ENCODE measurements at regions not wholly inside any gene's neighbourhood (a gene's known extent, or its start where the extent isn't known, plus 50 kb on each side); places are given as distances from the start of the nearest gene placed in this dataset.

GRCh38 chr7:145031162-145031561 is 195.3 kb upstream of the TPK1 start:
- Histone ChIP-seq H2BK120ac (replicated peaks; ENCODE audit: low read depth, low read length) (no peak overlapping the region), H2BK5ac (ENCODE audit: low read depth, low read length) (no peak overlapping the region), H4K5ac (ENCODE audit: insufficient read length, low read depth, low read length) (no peak overlapping the region), H4K91ac (replicated peaks; ENCODE audit: insufficient read length, low read length) (no peak overlapping the region), H3K27me3 (replicated peaks in 1 of 4; ENCODE audit: control insufficient read depth in 3 of 4, extremely low read depth in 1 of 4, insufficient read depth in 3 of 4, low read length in 3 of 4) (no peaks in the 10 kb centered on the region), H3K36me3 (ENCODE audit: control insufficient read depth in 2 of 4, insufficient read depth in 4 of 4, low read length in 3 of 4) (no peaks in the 10 kb centered on the region), H3K4me3 (ENCODE audit: extremely low read depth in 1 of 4, insufficient read depth in 2 of 4, low read depth in 3 of 4, low read length in 4 of 4) (no peak overlapping the region), H3K4me2 (ENCODE audit: insufficient read depth in 1 of 2, low read depth in 2 of 2, low read length in 2 of 2) (no peak overlapping the region), H2AK5ac (ENCODE audit: low read depth, low read length) (no peak overlapping the region), H3K9ac (replicated peaks in 1 of 4; ENCODE audit: extremely low read depth in 1 of 4, low read depth in 3 of 4, low read length in 3 of 4) (no peak overlapping the region), H4K8ac (ENCODE audit: extremely low read depth, insufficient read depth, low read length) (no peak overlapping the region), H3K79me1 (ENCODE audit: low read depth, low read length) (no peaks in the 10 kb centered on the region), H3K56ac (replicated peaks; ENCODE audit: insufficient read length, low read depth, low read length) (no peak overlapping the region), H3K9me3 (ENCODE audit: insufficient read depth in 2 of 2, low read depth in 1 of 2, low read length in 1 of 2) (peaks cover 7 to 11% of the 10 kb centered on the region in 2 experiments; a peak in 2 of 4 replicates), H2BK15ac (ENCODE audit: low read length) (no peak overlapping the region), H3K4me1 (replicated peaks in 1 of 4; ENCODE audit: control insufficient read depth in 3 of 4, insufficient read depth in 4 of 4, low read length in 3 of 4) (no peaks in the 10 kb centered on the region), H4K20me1 (replicated peaks in 1 of 2; ENCODE audit: control insufficient read depth in 1 of 2, insufficient read depth in 2 of 2, low read length in 2 of 2) (no peaks in the 10 kb centered on the region), H3K14ac (ENCODE audit: insufficient read length) (no peak overlapping the region), H2BK20ac (ENCODE audit: low read length) (no peak overlapping the region), H2BK12ac (ENCODE audit: low read depth, low read length) (no peak overlapping the region), H3K23ac (ENCODE audit: insufficient read length) (no peak overlapping the region), H3K27ac (ENCODE audit: low read depth, low read length) (no peak overlapping the region), H2AFZ (ENCODE audit: low read length) (no peak overlapping the region), H3K4ac (replicated peaks; ENCODE audit: insufficient read length, low read depth, low read length) (no peak overlapping the region), H3K79me2 (ENCODE audit: control insufficient read depth in 1 of 2, insufficient read depth in 2 of 2, low read length in 2 of 2) (no peaks in the 10 kb centered on the region), H3K18ac (ENCODE audit: extremely low read depth, low read length) (no peak overlapping the region), H3K23me2 (ENCODE audit: low read depth, low read length) (no peaks in the 10 kb centered on the region)
- CTCF ChIA-PET (ENCODE audit: partially characterized antibody) = interaction anchor here (0.6 to 1.4 kb wide), 5 partner anchors 16 to 1086 kb away, joined by 3 to 8 read pairs (median 3); partner anchors contain the start of gene CNTNAP2
- FAIRE-seq (no peak), DNase-seq (ENCODE audit: low read depth in 1 of 2, low spot score in 2 of 2) (no peak)
- whole genome bisulfite sequencing, 2 experiments (ENCODE audit: extremely low coverage in 1 of 2, insufficient coverage in 1 of 2, insufficient read length in 1 of 2, insufficient replicate concordance in 2 of 2, low coverage in 1 of 2, low lambda C conversion rate in 2 of 2, missing lambda C conversion rate in 1 of 2) = 73% methylated on average over 5 of the region's 5 CpGs; no CpG with 5 or more reads in 1 of the 2 experiments
- POLR2A ChIA-PET (ENCODE audit: partially characterized antibody) = no interaction called here
- TF ChIP-seq SUZ12 (IDR thresholded peaks at IDR 0.05; ENCODE audit: low read length) = no peak
- TF ChIP-seq HDAC6 (IDR thresholded peaks at IDR 0.05; ENCODE audit: low read depth, low read length) = no peak
